H1 (cell line): ENCODE measurements at regions not wholly inside any gene's neighbourhood (a gene's known extent, or its start where the extent isn't known, plus 50 kb on each side); places are given as distances from the start of the nearest gene placed in this dataset.

Source experiments
- CTCF ChIA-PET: fragments of 300-600 bp; sonication (Branson Sonifier 250); formaldehyde crosslinking; loops from one replicate; lab custom pipeline; 2021; ENCODE audit not compliant: partially characterized antibody; lab: Charles Lee
- POLR2A ChIA-PET: fragments of 300-600 bp; sonication (Branson Sonifier 250); formaldehyde crosslinking; loops from one replicate; lab custom pipeline; 2021; ENCODE audit warnings: inconsistent platforms; ENCODE audit not compliant: partially characterized antibody; lab: Charles Lee
- DNase-seq, 2 experiments: peaks; one replicate each; pipeline versions ENCODE4 v3.0.0 to v3.0.0-alpha.2; 2010 to 2022; ENCODE audit warnings: low spot score in 2 of 2, low read depth in 1 of 2, mixed read lengths in 1 of 2
- FAIRE-seq: peaks from 2 replicates; lab custom pipeline; 2011; peaks lifted over from hg19 to GRCh38; lab: Jason Lieb, UNC
- H2AFZ ChIP-seq: 2 replicates; pipeline ENCODE4 v1.8.1; 2012; ENCODE audit warnings: low read length, inconsistent platforms
- H2AK5ac ChIP-seq: 2 replicates; pipeline ENCODE4 v1.6.1; 2013; ENCODE audit warnings: low read depth, low read length
- H2BK120ac ChIP-seq: replicated peaks from 2 replicates; pipeline ENCODE3; 2013; ENCODE audit warnings: low read depth, low read length, inconsistent platforms
- H2BK12ac ChIP-seq: 2 replicates; pipeline ENCODE4 v1.6.1; 2013; ENCODE audit warnings: low read depth, low read length
- H2BK15ac ChIP-seq: 2 replicates; pipeline ENCODE4 v1.6.1; 2013; ENCODE audit warnings: low read length
- H2BK20ac ChIP-seq: 2 replicates; pipeline ENCODE4 v1.6.1; 2013; ENCODE audit warnings: low read length
- H2BK5ac ChIP-seq: 2 replicates; pipeline ENCODE4 v1.6.1; 2013; ENCODE audit warnings: low read depth, low read length
- H3K14ac ChIP-seq: 2 replicates; pipeline ENCODE4 v1.6.1; 2013; ENCODE audit warnings: inconsistent platforms; ENCODE audit not compliant: insufficient read length
- H3K18ac ChIP-seq: 2 replicates; pipeline ENCODE4 v1.6.1; 2013; ENCODE audit warnings: low read length; ENCODE audit errors: extremely low read depth
- H3K23ac ChIP-seq: 2 replicates; pipeline ENCODE4 v1.6.1; 2013; ENCODE audit warnings: inconsistent platforms; ENCODE audit not compliant: insufficient read length
- H3K23me2 ChIP-seq: 2 replicates; pipeline ENCODE4 v1.6.1; 2013; ENCODE audit warnings: low read depth, low read length
- H3K27ac ChIP-seq: 2 replicates; pipeline ENCODE4 v1.6.1; 2011; ENCODE audit warnings: low read depth, low read length, inconsistent platforms
- H3K27me3 ChIP-seq, 4 experiments: replicated peaks in 1 of 4; 1 replicate in 1 of 4; 2 replicates in 3 of 4; pipeline versions ENCODE4 v1.6.1 to v1.8.1; 2011 to 2013; ENCODE audit warnings: low read length in 3 of 4, mild to moderate bottlenecking in 3 of 4, inconsistent platforms in 2 of 4, mixed read lengths in 2 of 4, moderate library complexity in 1 of 4; ENCODE audit not compliant: control insufficient read depth in 3 of 4, insufficient read depth in 3 of 4; ENCODE audit errors: extremely low read depth in 1 of 4
- H3K36me3 ChIP-seq, 4 experiments: 2 replicates each; pipeline versions ENCODE4 v1.6.1 to v1.8.1; 2011 to 2013; ENCODE audit warnings: mild to moderate bottlenecking in 4 of 4, low read length in 3 of 4, moderate library complexity in 2 of 4, control low read depth in 1 of 4, inconsistent platforms in 1 of 4; ENCODE audit not compliant: insufficient read depth in 4 of 4, control insufficient read depth in 2 of 4
- H3K4ac ChIP-seq: replicated peaks from 2 replicates; pipeline ENCODE3; 2013; ENCODE audit warnings: low read length, low read depth, mixed read lengths, inconsistent platforms; ENCODE audit not compliant: insufficient read length
- H3K4me1 ChIP-seq, 4 experiments: replicated peaks in 1 of 4; 1 replicate in 1 of 4; 2 replicates in 3 of 4; pipeline versions ENCODE4 v1.6.1 to v1.8.1; 2011 to 2013; ENCODE audit warnings: low read length in 3 of 4, inconsistent platforms in 2 of 4, mixed read lengths in 1 of 4; ENCODE audit not compliant: insufficient read depth in 4 of 4, control insufficient read depth in 3 of 4
- H3K4me2 ChIP-seq, 2 experiments: 2 replicates each; pipeline versions ENCODE4 v1.6.1 to v1.8.1; 2011 to 2013; ENCODE audit warnings: low read depth in 2 of 2, low read length in 2 of 2, control low read depth in 1 of 2, inconsistent platforms in 1 of 2, mild to moderate bottlenecking in 1 of 2; ENCODE audit not compliant: insufficient read depth in 1 of 2
- H3K4me3 ChIP-seq, 4 experiments: fragments of 200-600, 300-600 bp in 1 of 4; sonication (generic), shearing (Covaris generic), sonication (Bioruptor Twin) in 1 of 4; 2 replicates each; pipeline versions ENCODE4 v1.5.1 to v1.8.1; 2011 to 2016; ENCODE audit warnings: low read length in 4 of 4, low read depth in 3 of 4, control low read depth in 2 of 4, inconsistent platforms in 2 of 4, mild to moderate bottlenecking in 2 of 4, mixed read lengths in 1 of 4, moderate library complexity in 1 of 4; ENCODE audit not compliant: insufficient read depth in 2 of 4; ENCODE audit errors: extremely low read depth in 1 of 4
- H3K56ac ChIP-seq: replicated peaks from 2 replicates; pipeline ENCODE3; 2013; ENCODE audit warnings: low read depth, mild to moderate bottlenecking, mixed read lengths, low read length, inconsistent platforms; ENCODE audit not compliant: insufficient read length
- H3K79me1 ChIP-seq: 2 replicates; pipeline ENCODE4 v1.6.1; 2013; ENCODE audit warnings: low read depth, low read length, control low read depth
- H3K79me2 ChIP-seq, 2 experiments: 2 replicates each; pipeline versions ENCODE4 v1.6.1 to v1.8.1; 2012 to 2013; ENCODE audit warnings: low read length in 2 of 2, mild to moderate bottlenecking in 2 of 2, inconsistent platforms in 1 of 2; ENCODE audit not compliant: insufficient read depth in 2 of 2, control insufficient read depth in 1 of 2
- H3K9ac ChIP-seq, 4 experiments: replicated peaks in 1 of 4; 1 replicate in 1 of 4; 2 replicates in 3 of 4; pipeline versions ENCODE4 v1.6.1 to v1.8.1; 2011 to 2013; ENCODE audit warnings: low read depth in 3 of 4, low read length in 3 of 4, control low read depth in 2 of 4, mild to moderate bottlenecking in 2 of 4, moderate library complexity in 2 of 4, inconsistent platforms in 1 of 4; ENCODE audit errors: extremely low read depth in 1 of 4
- H3K9me3 ChIP-seq, 2 experiments: 2 replicates each; pipeline versions ENCODE4 v1.6.1 to v1.8.1; 2012 to 2013; ENCODE audit warnings: mild to moderate bottlenecking in 2 of 2, moderate library complexity in 2 of 2, control low read depth in 1 of 2, inconsistent platforms in 1 of 2, low read depth in 1 of 2, low read length in 1 of 2, mixed read lengths in 1 of 2; ENCODE audit not compliant: insufficient read depth in 2 of 2
- H4K20me1 ChIP-seq, 2 experiments: replicated peaks in 1 of 2; 2 replicates each; pipeline versions ENCODE3 to v1.8.1; 2011 to 2013; ENCODE audit warnings: inconsistent platforms in 2 of 2, low read length in 2 of 2, mild to moderate bottlenecking in 1 of 2; ENCODE audit not compliant: insufficient read depth in 2 of 2, control insufficient read depth in 1 of 2
- H4K5ac ChIP-seq: 2 replicates; pipeline ENCODE4 v1.6.1; 2013; ENCODE audit warnings: low read length, low read depth, mixed read lengths, inconsistent platforms; ENCODE audit not compliant: insufficient read length
- H4K8ac ChIP-seq: 2 replicates; pipeline ENCODE4 v1.8.0; 2013; ENCODE audit warnings: mild to moderate bottlenecking, moderate library complexity, low read length, inconsistent platforms; ENCODE audit not compliant: insufficient read depth; ENCODE audit errors: extremely low read depth
- H4K91ac ChIP-seq: replicated peaks from 2 replicates; pipeline ENCODE3; 2013; ENCODE audit warnings: low read length, mixed read lengths, inconsistent platforms; ENCODE audit not compliant: insufficient read length
- MAX ChIP-seq: IDR thresholded peaks from 2 replicates; pipeline ENCODE4 v1.6.1; 2012; ENCODE audit warnings: inconsistent platforms
- NANOG ChIP-seq: IDR thresholded peaks from 2 replicates; pipeline ENCODE4 v1.6.1; 2011; ENCODE audit warnings: low read length, low read depth, mild to moderate bottlenecking, inconsistent platforms; ENCODE audit not compliant: insufficient read depth, poor library complexity, severe bottlenecking
- RBBP5 ChIP-seq: IDR thresholded peaks from 2 replicates; pipeline ENCODE4 v1.7.1; 2012; ENCODE audit warnings: low read depth, mild to moderate bottlenecking, inconsistent platforms, low read length, moderate library complexity, borderline replicate concordance
- SAP30 ChIP-seq: fragments of 300-600 bp; sonication (generic); IDR thresholded peaks from 2 replicates; pipeline ENCODE4 v1.7.1; 2012; ENCODE audit warnings: low read length, moderate library complexity, mild to moderate bottlenecking, inconsistent platforms; ENCODE audit not compliant: insufficient read depth, insufficient replicate concordance
- TEAD4 ChIP-seq: IDR thresholded peaks from 2 replicates; pipeline ENCODE4 v1.6.1; 2012; ENCODE audit warnings: low read depth, low read length, inconsistent platforms, mixed read lengths
- YY1 ChIP-seq: IDR thresholded peaks from 2 replicates; pipeline ENCODE4 v1.6.1; 2011; ENCODE audit warnings: low read depth, mild to moderate bottlenecking, low read length
- WGBS, 2 experiments: shearing (Covaris generic) in 1 of 2; methylation state at CpG; one replicate each; pipeline versions ENCODE4 v1.1.6 to v1.1.7; 2013 to 2015; ENCODE audit warnings: low lambda C conversion rate in 2 of 2, mixed read lengths in 2 of 2, inconsistent platforms in 1 of 2, low coverage in 1 of 2, missing lambda C conversion rate in 1 of 2; ENCODE audit not compliant: insufficient replicate concordance in 2 of 2, insufficient coverage in 1 of 2, insufficient read length in 1 of 2; ENCODE audit errors: extremely low coverage in 1 of 2, missing lambda C conversion rate in 1 of 2; 5-methylcytosine and 5-hydroxymethylcytosine counted together
- TF ChIP-seq, protein P1 (sequence below): IDR thresholded peaks from 2 replicates; pipeline ENCODE4 v1.6.1; 2012; ENCODE audit warnings: inconsistent platforms

GRCh38 chrY:8583191-8583590 lies 754.1 kb upstream of the TSPY4 start:
- Histone ChIP-seq H4K91ac (no peak overlapping the region), H3K14ac (no peak overlapping the region), H3K36me3 (no peaks in the 10 kb centered on the region), H3K79me2 (no peaks in the 10 kb centered on the region), H2BK12ac (no peak overlapping the region), H3K4me1 (no peaks in the 10 kb centered on the region), H3K27me3 (no peaks in the 10 kb centered on the region), H3K18ac (no peak overlapping the region), H3K56ac (no peak overlapping the region), H3K79me1 (no peaks in the 10 kb centered on the region), H4K5ac (no peak overlapping the region), H3K4ac (no peak overlapping the region), H2AK5ac (no peak overlapping the region), H2BK120ac (no peak overlapping the region), H3K23me2 (no peaks in the 10 kb centered on the region), H2AFZ (no peak overlapping the region), H3K9ac (no peak overlapping the region), H4K20me1 (no peaks in the 10 kb centered on the region), H3K27ac (no peak overlapping the region), H2BK5ac (no peak overlapping the region), H3K4me2 (no peak overlapping the region), H2BK20ac (no peak overlapping the region), H3K4me3 (no peak overlapping the region), H3K23ac (no peak overlapping the region), H3K9me3 (peaks cover 30 to 66% of the 10 kb centered on the region in 2 experiments; a peak in 3 of 4 replicates), H4K8ac (no peak overlapping the region), H2BK15ac (no peak overlapping the region)
- TF ChIP-seq NANOG = no peak
- TF ChIP-seq SAP30 = no peak
- TF ChIP-seq, protein P1, sequence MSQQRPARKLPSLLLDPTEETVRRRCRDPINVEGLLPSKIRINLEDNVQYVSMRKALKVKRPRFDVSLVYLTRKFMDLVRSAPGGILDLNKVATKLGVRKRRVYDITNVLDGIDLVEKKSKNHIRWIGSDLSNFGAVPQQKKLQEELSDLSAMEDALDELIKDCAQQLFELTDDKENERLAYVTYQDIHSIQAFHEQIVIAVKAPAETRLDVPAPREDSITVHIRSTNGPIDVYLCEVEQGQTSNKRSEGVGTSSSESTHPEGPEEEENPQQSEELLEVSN = no peak
- no peak for TF ChIP-seq MAX
- no peak for TF ChIP-seq RBBP5
- no peak for TF ChIP-seq TEAD4
- no peak for TF ChIP-seq YY1
- 82% methylated on average over 3 of the region's 4 CpGs; no CpG with 5 or more reads in 1 of the 2 experiments for WGBS, 2 experiments
- ChIA-PET CTCF (interaction anchor here (1.1 kb wide), 1 partner anchor 8 kb away, joined by 3 read pairs; no protein-coding TSS in a partner anchor), POLR2A (no interaction called here)
- DNase-seq = no peak
- no peak for FAIRE-seq
